Activated CD4-positive, alpha-beta T cell treated with anti-CD3 and anti-CD28 coated beads, Interleukin-2, Interleukin-6, amounts not matched to agents 100 ng/mL and 50 ng/mL, durations not matched to agents 16 hours and 8 hours (primary cell): ENCODE measurements at regions not wholly inside any gene's neighbourhood (a gene's known extent, or its start where the extent isn't known, plus 50 kb on each side); places are given as distances from the start of the nearest gene placed in this dataset.
"Not testable (repeated sequence)": the region's sequence is repeated elsewhere in the genome, so short reads cannot be mapped to it uniquely, and the experiment has no call there.

Experiments
- DNase-seq: peaks from one replicate; pipeline ENCODE4 v3.0.0-alpha.2; 2020

- no peak for DNase-seq
Measured at GRCh38 chr17:33952425-33952824, 302.7 kb upstream of the CCL2 start.

GRCh38 chr17:33954597-33954996, 300.5 kb upstream of the CCL2 start:
- no peak for DNase-seq

GRCh38 chr17:33955461-33955860, 299.6 kb upstream of the CCL2 start:
- DNase-seq = no peak

- DNase-seq = not testable (repeated sequence)
Measured at GRCh38 chr17:33959098-33959497, 296.0 kb upstream of the CCL2 start.

GRCh38 chr17:33962857-33963655, 292.0 kb upstream of the CCL2 start:
- DNase-seq = no peak

- DNase-seq = peak; percentile 43
Measured at GRCh38 chr17:33964344-33964979, 290.6 kb upstream of the CCL2 start.

- no peak for DNase-seq
Measured at GRCh38 chr17:33966410-33967059, 288.6 kb upstream of the CCL2 start.

GRCh38 chr17:33967608-33968349, 287.3 kb upstream of the CCL2 start:
- peak; percentile 44 for DNase-seq

GRCh38 chr17:33968350-33969044, 286.6 kb upstream of the CCL2 start:
- DNase-seq = peak; percentile 82

GRCh38 chr17:33970279-33970678, 284.8 kb upstream of the CCL2 start:
- no peak for DNase-seq

- no peak for DNase-seq
Measured at GRCh38 chr17:33972763-33973162, 282.3 kb upstream of the CCL2 start.

GRCh38 chr17:33973491-33973890, 281.6 kb upstream of the CCL2 start:
- DNase-seq = no peak

GRCh38 chr17:33974276-33974675, 280.8 kb upstream of the CCL2 start:
- no peak for DNase-seq

- DNase-seq = no peak
Measured at GRCh38 chr17:33976831-33977230, 278.3 kb upstream of the CCL2 start.

- DNase-seq = no peak
Measured at GRCh38 chr17:33977729-33978514, 277.2 kb upstream of the CCL2 start.

GRCh38 chr17:33978889-33979288, 276.2 kb upstream of the CCL2 start:
- DNase-seq = no peak

GRCh38 chr17:33980193-33980592, 274.9 kb upstream of the CCL2 start:
- no peak for DNase-seq

- no peak for DNase-seq
Measured at GRCh38 chr17:33981711-33982601, 273.1 kb upstream of the CCL2 start.

- no peak for DNase-seq
Measured at GRCh38 chr17:33982909-33983308, 272.2 kb upstream of the CCL2 start.

- no peak for DNase-seq
Measured at GRCh38 chr17:33983824-33984574, 271.1 kb upstream of the CCL2 start.
